Prostate gland (tissue), 2 donors: ENCODE measurements at regions not wholly inside any gene's neighbourhood (a gene's known extent, or its start where the extent isn't known, plus 50 kb on each side); places are given as distances from the start of the nearest gene placed in this dataset.

Source experiments
- POLR2A ChIP-seq: fragments of 450-650 bp; IDR thresholded peaks from one replicate; pipeline ENCODE4 v1.6.1; 2016; ENCODE audit warnings: antibody characterized with exemption, mild to moderate bottlenecking
- POLR2AphosphoS5 ChIP-seq: sonication (generic); formaldehyde crosslinking; IDR thresholded peaks from one replicate; pipeline ENCODE4 v1.6.1; 2017; ENCODE audit warnings: antibody characterized with exemption
- TF ChIP-seq, protein P1 (sequence below), 4 experiments: fragments of 200-600 bp in 2 of 4; fragments of 450-650 bp in 2 of 4; sonication (generic) in 2 of 4; IDR thresholded peaks; 1 replicate in 3 of 4; 2 replicates in 1 of 4; pipeline ENCODE4 v1.5.1; 2016 to 2019; ENCODE audit warnings: antibody characterized with exemption in 4 of 4, mild to moderate bottlenecking in 2 of 4, moderate library complexity in 2 of 4

GRCh38 chrX:43557792-43558191 lies 98.3 kb upstream of the MAOA start:
- TF ChIP-seq, protein P1, sequence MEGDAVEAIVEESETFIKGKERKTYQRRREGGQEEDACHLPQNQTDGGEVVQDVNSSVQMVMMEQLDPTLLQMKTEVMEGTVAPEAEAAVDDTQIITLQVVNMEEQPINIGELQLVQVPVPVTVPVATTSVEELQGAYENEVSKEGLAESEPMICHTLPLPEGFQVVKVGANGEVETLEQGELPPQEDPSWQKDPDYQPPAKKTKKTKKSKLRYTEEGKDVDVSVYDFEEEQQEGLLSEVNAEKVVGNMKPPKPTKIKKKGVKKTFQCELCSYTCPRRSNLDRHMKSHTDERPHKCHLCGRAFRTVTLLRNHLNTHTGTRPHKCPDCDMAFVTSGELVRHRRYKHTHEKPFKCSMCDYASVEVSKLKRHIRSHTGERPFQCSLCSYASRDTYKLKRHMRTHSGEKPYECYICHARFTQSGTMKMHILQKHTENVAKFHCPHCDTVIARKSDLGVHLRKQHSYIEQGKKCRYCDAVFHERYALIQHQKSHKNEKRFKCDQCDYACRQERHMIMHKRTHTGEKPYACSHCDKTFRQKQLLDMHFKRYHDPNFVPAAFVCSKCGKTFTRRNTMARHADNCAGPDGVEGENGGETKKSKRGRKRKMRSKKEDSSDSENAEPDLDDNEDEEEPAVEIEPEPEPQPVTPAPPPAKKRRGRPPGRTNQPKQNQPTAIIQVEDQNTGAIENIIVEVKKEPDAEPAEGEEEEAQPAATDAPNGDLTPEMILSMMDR (IDR thresholded peaks at IDR 0.05) = peak; percentile 18 to 69 (median 58)
- TF ChIP-seq POLR2AphosphoS5 (peak; percentile 42), POLR2A (no peak)
